CD14-positive monocyte (primary cell): ENCODE measurements at regions not wholly inside any gene's neighbourhood (a gene's known extent, or its start where the extent isn't known, plus 50 kb on each side); places are given as distances from the start of the nearest gene placed in this dataset.

Experiments used
- DNase-seq, 3 donors: peaks; one replicate each; pipeline ENCODE4 v3.0.0-alpha.2; 2011 to 2022
- H2AFZ ChIP-seq: 2 replicates; pipeline ENCODE4 v1.6.0; 2012; ENCODE audit warnings: mild to moderate bottlenecking, low read depth, low read length, inconsistent platforms; ENCODE audit not compliant: insufficient read depth, poor library complexity, severe bottlenecking
- H3K27ac ChIP-seq, 2 donors: 1 replicate in 1 of 2; 2 replicates in 1 of 2; pipeline ENCODE4 v1.5.1; 2012 to 2013; ENCODE audit warnings: low read length in 2 of 2, control low read depth in 1 of 2, inconsistent platforms in 1 of 2, low read depth in 1 of 2, mild to moderate bottlenecking in 1 of 2
- H3K27me3 ChIP-seq, 2 donors: one replicate each; pipeline versions ENCODE4 v1.6.0 to v1.6.1; 2011 to 2013; ENCODE audit warnings: low read length in 2 of 2; ENCODE audit not compliant: control insufficient read depth in 2 of 2, insufficient read depth in 2 of 2
- H3K36me3 ChIP-seq, 2 donors: replicated peaks in 1 of 2; 1 replicate in 1 of 2; 2 replicates in 1 of 2; pipeline versions ENCODE4 v1.5.1 to v1.6.1; 2012 to 2013; ENCODE audit warnings: low read length in 2 of 2, control low read depth in 1 of 2, inconsistent platforms in 1 of 2, mild to moderate bottlenecking in 1 of 2; ENCODE audit not compliant: insufficient read depth in 2 of 2, control insufficient read depth in 1 of 2
- H3K4me1 ChIP-seq, 2 donors: 1 replicate in 1 of 2; 2 replicates in 1 of 2; pipeline versions ENCODE4 v1.5.1 to v1.6.1; 2012 to 2013; ENCODE audit warnings: low read length in 2 of 2, control low read depth in 1 of 2, inconsistent platforms in 1 of 2, mild to moderate bottlenecking in 1 of 2, moderate library complexity in 1 of 2; ENCODE audit not compliant: insufficient read depth in 2 of 2, control insufficient read depth in 1 of 2
- H3K4me2 ChIP-seq: replicated peaks from 2 replicates; pipeline ENCODE3; 2012; ENCODE audit warnings: low read length, moderate library complexity, mild to moderate bottlenecking; ENCODE audit not compliant: poor library complexity, severe bottlenecking; ENCODE audit errors: extremely low read depth
- H3K4me3 ChIP-seq, 3 experiments: fragments of 200-600 bp in 1 of 3; sonication (generic) in 1 of 3; replicated peaks in 1 of 3; 1 replicate in 2 of 3; 2 replicates in 1 of 3; pipeline ENCODE4 v1.5.1; 2011 to 2013; ENCODE audit warnings: low read length in 3 of 3, mild to moderate bottlenecking in 3 of 3, control low read depth in 2 of 3, low read depth in 2 of 3, inconsistent platforms in 1 of 3, moderate library complexity in 1 of 3
- H3K79me2 ChIP-seq: 2 replicates; pipeline ENCODE4 v1.6.0; 2012; ENCODE audit warnings: mild to moderate bottlenecking, control low read depth, inconsistent platforms, low read length, moderate library complexity; ENCODE audit not compliant: insufficient read depth
- H3K9ac ChIP-seq: 2 replicates; pipeline ENCODE4 v1.6.0; 2017; ENCODE audit warnings: low read length, mild to moderate bottlenecking; ENCODE audit not compliant: insufficient read depth, poor library complexity, severe bottlenecking
- H3K9me3 ChIP-seq, 2 donors: replicated peaks in 1 of 2; 1 replicate in 1 of 2; 2 replicates in 1 of 2; pipeline versions ENCODE4 v1.5.1 to v1.6.1; 2012 to 2013; ENCODE audit warnings: low read length in 2 of 2, control low read depth in 1 of 2; ENCODE audit not compliant: control insufficient read depth in 1 of 2, insufficient read depth in 1 of 2
- H4K20me1 ChIP-seq: 2 replicates; pipeline ENCODE4 v1.6.0; 2012; ENCODE audit warnings: mild to moderate bottlenecking, low read length, control low read depth, moderate library complexity; ENCODE audit not compliant: insufficient read depth
- H3K27ac Mint-ChIP-seq, 7 donors: one replicate each; pipeline ENCODE4 v1.8.0; 2020; ENCODE audit warnings: mild to moderate bottlenecking in 7 of 7, mixed read lengths in 7 of 7, moderate library complexity in 6 of 7, inconsistent platforms in 2 of 7
- H3K27me3 Mint-ChIP-seq, 3 donors: one replicate each; pipeline ENCODE4 v1.8.0; 2021 to 2022; ENCODE audit warnings: low read depth in 3 of 3, mild to moderate bottlenecking in 3 of 3, mixed read lengths in 3 of 3, moderate library complexity in 3 of 3, inconsistent platforms in 1 of 3
- H3K36me3 Mint-ChIP-seq, 2 donors: one replicate each; pipeline ENCODE4 v1.8.0; 2020; ENCODE audit warnings: mixed read lengths in 2 of 2, inconsistent platforms in 1 of 2, mild to moderate bottlenecking in 1 of 2
- H3K4me1 Mint-ChIP-seq: one replicate; pipeline ENCODE4 v1.8.0; 2020; ENCODE audit warnings: mild to moderate bottlenecking, mixed read lengths
- H3K4me3 Mint-ChIP-seq, 2 donors: one replicate each; pipeline ENCODE4 v1.8.0; 2020; ENCODE audit warnings: mild to moderate bottlenecking in 2 of 2, mixed read lengths in 2 of 2, moderate library complexity in 1 of 2
- H3K9me3 Mint-ChIP-seq, 7 donors: one replicate each; pipeline ENCODE4 v1.8.0; 2020 to 2022; ENCODE audit warnings: mixed read lengths in 7 of 7, mild to moderate bottlenecking in 6 of 7, moderate library complexity in 6 of 7, inconsistent platforms in 2 of 7
- WGBS: methylation state at CpG from one replicate; pipeline ENCODE4 v1.1.5; 2013; ENCODE audit warnings: missing lambda C conversion rate; ENCODE audit not compliant: insufficient coverage; 5-methylcytosine and 5-hydroxymethylcytosine counted together
- intact Hi-C, 2 donors: fragments of 100-400 bp; cut with micrococcal nuclease; formaldehyde crosslinking; loops; one replicate each; pipeline versions ENCODE4 v1.15.0 to v1.15.1; 2023
- TF ChIP-seq, protein P1 (sequence below): fragments of 200-600 bp; IDR thresholded peaks from one replicate; pipeline ENCODE4 v1.8.0; 2022; ENCODE audit warnings: antibody characterized with exemption, mild to moderate bottlenecking

DNA sequence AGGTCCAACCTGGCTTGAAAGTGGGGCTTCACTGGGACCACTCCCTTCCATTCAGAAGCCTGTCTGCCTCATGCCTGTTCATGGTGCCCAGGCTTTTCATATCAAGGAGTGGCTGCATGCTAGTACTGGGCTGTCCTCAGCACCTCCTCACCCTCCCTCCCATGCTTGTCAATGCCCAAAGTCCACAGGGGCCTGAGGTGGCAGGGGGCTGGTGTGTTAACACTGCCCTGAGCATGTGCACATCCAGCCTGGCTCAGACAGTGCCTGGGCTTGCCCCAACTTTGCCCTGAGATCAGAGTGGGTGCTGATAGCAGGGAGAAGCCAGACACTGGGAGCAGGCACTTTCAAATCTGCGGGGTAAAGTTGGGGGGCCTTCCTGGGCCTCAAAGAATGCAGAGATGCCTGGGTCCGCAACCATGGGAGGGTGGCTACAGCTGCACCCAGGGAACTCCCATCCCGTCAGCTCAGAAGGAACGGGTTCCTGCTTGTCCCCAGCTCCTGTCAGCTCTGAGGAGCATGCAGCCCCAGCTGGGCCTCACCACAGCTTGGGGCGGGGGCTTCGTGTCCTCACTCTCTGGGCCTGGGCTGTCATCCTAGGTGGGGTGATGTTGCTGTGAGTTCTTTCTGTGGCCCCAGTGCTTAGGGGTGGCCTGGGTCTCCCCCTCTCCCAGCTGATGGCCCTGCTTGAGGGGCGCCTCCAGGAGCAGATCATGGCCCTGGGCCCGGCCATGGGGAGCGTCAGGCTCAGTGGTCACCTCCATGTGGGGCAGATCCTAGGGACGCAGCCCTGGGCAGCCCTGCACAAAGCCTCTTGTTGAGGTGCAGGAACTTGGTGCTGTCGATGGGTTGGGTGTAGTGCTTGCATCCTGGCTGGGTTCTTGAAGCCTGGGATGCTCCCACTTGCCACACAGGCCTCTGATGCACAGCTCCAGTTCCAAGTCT lies 830.6 kb upstream of the SLITRK5 start:
- no peak overlapping the region for H3K4me3 Mint-ChIP-seq
- H3K36me3 Mint-ChIP-seq: no peaks in the 10 kb centered on the region
- peaks cover 25 to 38% of the 10 kb centered on the region in 2 donors for H3K9me3 ChIP-seq
- no peaks in the 10 kb centered on the region for H3K4me1 ChIP-seq
- H3K27ac ChIP-seq: no peak overlapping the region
- no peaks in the 10 kb centered on the region for H3K27me3 Mint-ChIP-seq
- no peaks in the 10 kb centered on the region for H3K79me2 ChIP-seq
- H3K27me3 ChIP-seq: no peaks in the 10 kb centered on the region
- peaks cover 4 to 33% (median 16%) of the 10 kb centered on the region in 7 donors for H3K9me3 Mint-ChIP-seq
- H3K4me2 ChIP-seq: no peak overlapping the region
- TF ChIP-seq, protein P1, sequence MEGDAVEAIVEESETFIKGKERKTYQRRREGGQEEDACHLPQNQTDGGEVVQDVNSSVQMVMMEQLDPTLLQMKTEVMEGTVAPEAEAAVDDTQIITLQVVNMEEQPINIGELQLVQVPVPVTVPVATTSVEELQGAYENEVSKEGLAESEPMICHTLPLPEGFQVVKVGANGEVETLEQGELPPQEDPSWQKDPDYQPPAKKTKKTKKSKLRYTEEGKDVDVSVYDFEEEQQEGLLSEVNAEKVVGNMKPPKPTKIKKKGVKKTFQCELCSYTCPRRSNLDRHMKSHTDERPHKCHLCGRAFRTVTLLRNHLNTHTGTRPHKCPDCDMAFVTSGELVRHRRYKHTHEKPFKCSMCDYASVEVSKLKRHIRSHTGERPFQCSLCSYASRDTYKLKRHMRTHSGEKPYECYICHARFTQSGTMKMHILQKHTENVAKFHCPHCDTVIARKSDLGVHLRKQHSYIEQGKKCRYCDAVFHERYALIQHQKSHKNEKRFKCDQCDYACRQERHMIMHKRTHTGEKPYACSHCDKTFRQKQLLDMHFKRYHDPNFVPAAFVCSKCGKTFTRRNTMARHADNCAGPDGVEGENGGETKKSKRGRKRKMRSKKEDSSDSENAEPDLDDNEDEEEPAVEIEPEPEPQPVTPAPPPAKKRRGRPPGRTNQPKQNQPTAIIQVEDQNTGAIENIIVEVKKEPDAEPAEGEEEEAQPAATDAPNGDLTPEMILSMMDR: no peak
- no peaks in the 10 kb centered on the region for H3K4me1 Mint-ChIP-seq
- H2AFZ ChIP-seq: no peak overlapping the region
- WGBS: 85% methylated on average over 8 of the region's 11 CpGs
- no peak overlapping the region for H3K27ac Mint-ChIP-seq
- intact Hi-C loops: no loop called here
- H4K20me1 ChIP-seq: no peaks in the 10 kb centered on the region
- no peaks in the 10 kb centered on the region for H3K36me3 ChIP-seq
- no peak overlapping the region for H3K4me3 ChIP-seq
- DNase-seq: no peak
- no peak overlapping the region for H3K9ac ChIP-seq

- no peaks in the 10 kb centered on the region for H3K79me2 ChIP-seq
- TF ChIP-seq, protein P1: no peak
- Mint-ChIP-seq H3K9me3 (peaks cover 3 to 33% (median 13%) of the 10 kb centered on the region in 7 donors), H3K27me3 (no peaks in the 10 kb centered on the region), H3K27ac (peak overlapping the region in 1 of 7 donors; percentile 31), H3K4me3 (no peak overlapping the region), H3K4me1 (no peaks in the 10 kb centered on the region), H3K36me3 (no peaks in the 10 kb centered on the region)
- intact Hi-C loops: no loop called here
- H3K4me3 ChIP-seq: no peak overlapping the region
- H3K4me1 ChIP-seq: no peaks in the 10 kb centered on the region
- no peaks in the 10 kb centered on the region for H4K20me1 ChIP-seq
- H3K4me2 ChIP-seq: no peak overlapping the region
- WGBS: 83% methylated on average over 1 of the region's 1 CpG
- peaks cover 21 to 41% of the 10 kb centered on the region in 2 donors for H3K9me3 ChIP-seq
- H3K27me3 ChIP-seq: no peaks in the 10 kb centered on the region
- no peak overlapping the region for H3K27ac ChIP-seq
- DNase-seq: no peak
- H3K9ac ChIP-seq: no peak overlapping the region
- H2AFZ ChIP-seq: no peak overlapping the region
- no peaks in the 10 kb centered on the region for H3K36me3 ChIP-seq
Observed at GRCh38 chr13:86841264-86841663, 829.9 kb upstream of the SLITRK5 start.
